Body of pancreas (tissue), 4 donors: ENCODE measurements at regions not wholly inside any gene's neighbourhood (a gene's known extent, or its start where the extent isn't known, plus 50 kb on each side); places are given as distances from the start of the nearest gene placed in this dataset.

ENCODE experiments used
- POLR2A ChIP-seq, 3 donors: fragments of 450-650 bp; IDR thresholded peaks; one replicate each; pipeline ENCODE4 v1.6.1; 2016; ENCODE audit warnings: antibody characterized with exemption in 3 of 3, mild to moderate bottlenecking in 2 of 3
- TF ChIP-seq, protein P1 (sequence below), 7 experiments: fragments of 450-650 bp in 4 of 7; fragments of 200-600 bp in 3 of 7; sonication (generic) in 3 of 7; IDR thresholded peaks; one replicate each; pipeline ENCODE4 v1.5.1; 2016 to 2019; ENCODE audit warnings: antibody characterized with exemption in 7 of 7

- TF ChIP-seq, protein P1, sequence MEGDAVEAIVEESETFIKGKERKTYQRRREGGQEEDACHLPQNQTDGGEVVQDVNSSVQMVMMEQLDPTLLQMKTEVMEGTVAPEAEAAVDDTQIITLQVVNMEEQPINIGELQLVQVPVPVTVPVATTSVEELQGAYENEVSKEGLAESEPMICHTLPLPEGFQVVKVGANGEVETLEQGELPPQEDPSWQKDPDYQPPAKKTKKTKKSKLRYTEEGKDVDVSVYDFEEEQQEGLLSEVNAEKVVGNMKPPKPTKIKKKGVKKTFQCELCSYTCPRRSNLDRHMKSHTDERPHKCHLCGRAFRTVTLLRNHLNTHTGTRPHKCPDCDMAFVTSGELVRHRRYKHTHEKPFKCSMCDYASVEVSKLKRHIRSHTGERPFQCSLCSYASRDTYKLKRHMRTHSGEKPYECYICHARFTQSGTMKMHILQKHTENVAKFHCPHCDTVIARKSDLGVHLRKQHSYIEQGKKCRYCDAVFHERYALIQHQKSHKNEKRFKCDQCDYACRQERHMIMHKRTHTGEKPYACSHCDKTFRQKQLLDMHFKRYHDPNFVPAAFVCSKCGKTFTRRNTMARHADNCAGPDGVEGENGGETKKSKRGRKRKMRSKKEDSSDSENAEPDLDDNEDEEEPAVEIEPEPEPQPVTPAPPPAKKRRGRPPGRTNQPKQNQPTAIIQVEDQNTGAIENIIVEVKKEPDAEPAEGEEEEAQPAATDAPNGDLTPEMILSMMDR (IDR thresholded peaks at IDR 0.05), result no peak
- no peak for TF ChIP-seq POLR2A (IDR thresholded peaks at IDR 0.05)
These were observed 136.3 kb downstream of the AEBP2 start for GRCh38 chr12:19575337-19576243.
